Heart left ventricle (tissue), 13 donors: ENCODE measurements at regions not wholly inside any gene's neighbourhood (a gene's known extent, or its start where the extent isn't known, plus 50 kb on each side); places are given as distances from the start of the nearest gene placed in this dataset.

Experiments used
- POLR2A ChIP-seq, 2 donors: fragments of 450-650 bp; IDR thresholded peaks; one replicate each; pipeline ENCODE4 v1.6.1; 2017; ENCODE audit warnings: antibody characterized with exemption in 2 of 2, mild to moderate bottlenecking in 2 of 2, moderate library complexity in 2 of 2
- TF ChIP-seq, protein P1 (sequence below), 12 donors: fragments of 200-600 bp; sonication (generic) in 4 of 12; IDR thresholded peaks; one replicate each; pipeline versions ENCODE4 v1.5.0 to v1.8.0; 2018 to 2022; ENCODE audit warnings: antibody characterized with exemption in 12 of 12, mild to moderate bottlenecking in 5 of 12
- donor health status: ischemic (EF 13 %, LVEDD 7.1; RV severe dilation, severe dysfunction).
- donor health status: DM: no; HTN: yes; CAD: no.
- donor health status: DM: no; HTN: no; CAD: no.
- donor health status: ischemic (EF 25% LVEDD 6.9; RV normal size, moderate dysfunction).
- donor health status: ischemic (EF 25% LVEDD 5.7; RV mildly dilated, moderate dysfunction).
- donor health status: ischemic (EF 35%, LVEDD 5.7; RV mildly dilated, moderate dysfunction).
- donor health status: nonischemic (EF 11% LVEDD 7.7; RV severe dilation, severe dysfunction).
- donor health status: DM: yes; HTN: yes; CAD: no.
- donor health status: PGD.
- donor health status: ischemic (EF 29% LVEDD 5.4; RV normal size, mild dysfunction).
- donor health status: nonischemic (EF 23%, LVEDD 6.1; RV moderate dilation, normal function).

DNA sequence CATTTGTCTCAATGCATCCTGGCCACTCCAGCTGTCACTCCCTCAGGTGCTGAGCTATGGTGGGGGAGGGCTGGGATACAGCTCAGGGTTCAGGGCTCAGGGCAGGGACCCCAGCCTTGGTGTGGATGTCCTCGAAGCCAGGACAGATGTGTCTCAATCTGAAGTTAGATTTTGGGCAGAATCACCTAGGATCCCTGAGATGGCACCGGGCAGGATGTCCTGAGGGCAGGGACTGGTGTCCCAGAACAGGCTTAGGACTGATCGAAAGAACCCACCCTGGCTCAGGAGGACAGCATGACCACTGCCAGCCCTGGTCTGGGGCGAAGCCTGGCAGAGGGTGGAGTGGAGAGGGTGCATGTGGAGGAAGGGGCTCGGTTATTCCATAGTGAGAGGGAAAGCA lies 96.8 kb upstream of the THY1 start:
- TF ChIP-seq, protein P1, sequence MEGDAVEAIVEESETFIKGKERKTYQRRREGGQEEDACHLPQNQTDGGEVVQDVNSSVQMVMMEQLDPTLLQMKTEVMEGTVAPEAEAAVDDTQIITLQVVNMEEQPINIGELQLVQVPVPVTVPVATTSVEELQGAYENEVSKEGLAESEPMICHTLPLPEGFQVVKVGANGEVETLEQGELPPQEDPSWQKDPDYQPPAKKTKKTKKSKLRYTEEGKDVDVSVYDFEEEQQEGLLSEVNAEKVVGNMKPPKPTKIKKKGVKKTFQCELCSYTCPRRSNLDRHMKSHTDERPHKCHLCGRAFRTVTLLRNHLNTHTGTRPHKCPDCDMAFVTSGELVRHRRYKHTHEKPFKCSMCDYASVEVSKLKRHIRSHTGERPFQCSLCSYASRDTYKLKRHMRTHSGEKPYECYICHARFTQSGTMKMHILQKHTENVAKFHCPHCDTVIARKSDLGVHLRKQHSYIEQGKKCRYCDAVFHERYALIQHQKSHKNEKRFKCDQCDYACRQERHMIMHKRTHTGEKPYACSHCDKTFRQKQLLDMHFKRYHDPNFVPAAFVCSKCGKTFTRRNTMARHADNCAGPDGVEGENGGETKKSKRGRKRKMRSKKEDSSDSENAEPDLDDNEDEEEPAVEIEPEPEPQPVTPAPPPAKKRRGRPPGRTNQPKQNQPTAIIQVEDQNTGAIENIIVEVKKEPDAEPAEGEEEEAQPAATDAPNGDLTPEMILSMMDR (IDR thresholded peaks at IDR 0.05), result no peak
- TF ChIP-seq POLR2A (IDR thresholded peaks at IDR 0.05), result no peak
